ENCODE measurements at regions not wholly inside any gene's neighbourhood (a gene's known extent, or its start where the extent isn't known, plus 50 kb on each side); places are given as distances from the start of the nearest gene placed in this dataset.
"Not testable (repeated sequence)": the region's sequence is repeated elsewhere in the genome, so short reads cannot be mapped to it uniquely, and the experiment has no call there.

DNA sequence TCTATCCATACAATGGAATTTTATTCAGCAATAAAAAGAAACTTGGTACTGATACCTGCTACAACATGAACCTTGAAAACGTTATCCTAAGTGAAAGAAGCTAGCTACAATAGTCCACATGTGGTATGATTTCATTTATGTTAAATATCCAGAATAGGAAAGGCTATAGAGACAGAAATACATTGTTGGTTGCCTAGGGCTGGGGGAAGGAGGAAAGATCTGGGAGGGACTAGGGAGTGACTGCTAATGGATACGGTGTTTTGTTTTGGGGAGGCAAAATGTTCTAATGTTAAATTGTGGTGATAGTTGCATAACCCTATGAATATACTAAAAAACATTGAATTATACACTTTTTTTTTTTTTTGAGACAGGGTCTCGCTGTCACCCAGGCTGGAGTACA, 141.1 kb upstream of the ARX start:
- no peak for DNase-seq
- ATAC-seq (ENCODE audit: poor library complexity) = no peak
- intact Hi-C loops (cut with DNase I) = no loop called here

GRCh38 chrX:25156323-25156722, 140.6 kb upstream of the ARX start:
- DNase-seq (no peak), ATAC-seq (ENCODE audit: poor library complexity) (no peak)
- intact Hi-C loops (cut with DNase I) = no loop called here

- intact Hi-C loops (cut with DNase I) = no loop called here
- DNase-seq (no peak), ATAC-seq (ENCODE audit: poor library complexity) (no peak)
These were observed 138.4 kb upstream of the ARX start for GRCh38 chrX:25154168-25154567.

GRCh38 chrX:25151749-25152148, 136.0 kb upstream of the ARX start:
- DNase-seq (no peak), ATAC-seq (ENCODE audit: poor library complexity) (no peak)
- intact Hi-C loops (cut with DNase I) = no loop called here

DNA sequence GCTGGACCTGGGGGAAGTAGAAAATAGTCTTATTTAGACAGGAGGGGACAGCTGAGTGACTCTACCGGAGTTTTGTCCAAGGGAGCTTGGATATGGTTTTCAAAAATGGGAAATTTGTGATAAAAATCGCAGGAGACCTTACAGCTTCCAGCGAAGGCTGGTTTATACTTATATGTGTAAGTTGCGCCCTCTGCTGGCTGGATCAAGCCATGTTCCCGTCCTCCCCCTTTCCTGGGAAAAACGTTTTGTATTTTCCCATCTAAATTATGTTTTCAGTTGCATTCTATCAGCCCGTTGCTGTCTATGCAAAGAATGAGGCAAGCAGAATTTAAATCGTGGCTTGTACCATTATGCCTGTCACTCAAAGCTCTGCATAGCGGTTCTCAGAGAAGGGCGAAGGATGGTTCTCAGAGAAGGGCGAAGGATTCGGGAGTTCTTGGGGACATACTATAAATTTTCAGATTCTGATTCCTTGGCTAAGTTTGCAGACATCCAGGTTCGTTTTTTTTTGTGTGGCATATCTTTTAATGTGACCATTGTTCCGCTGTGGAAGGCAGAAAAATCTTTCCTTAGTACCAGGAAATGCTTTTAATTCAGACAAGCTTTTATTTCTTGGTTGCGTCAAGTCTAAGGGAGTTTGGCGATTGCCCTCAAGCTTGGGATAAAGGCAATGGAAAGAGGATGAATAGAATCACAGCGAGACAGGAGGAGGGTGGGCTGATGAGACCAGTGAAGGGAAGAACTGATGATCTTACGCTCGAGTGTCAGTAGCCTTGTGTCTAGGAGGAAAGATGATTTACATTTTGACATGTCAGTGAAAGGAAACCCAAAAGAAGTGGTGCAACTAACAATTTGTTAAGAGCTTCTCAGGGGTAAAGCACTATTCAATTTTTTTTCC, 128.5 kb upstream of the ARX start:
- intact Hi-C loops (cut with DNase I) = loop anchor here (10.0 kb wide), 1 partner anchor 299 kb away; no protein-coding TSS in a partner anchor
- DNase-seq = peak; percentile 64
- ATAC-seq (ENCODE audit: poor library complexity) = peak; percentile 53

GRCh38 chrX:25143596-25143995, 127.8 kb upstream of the ARX start:
- DNase-seq (no peak), ATAC-seq (ENCODE audit: poor library complexity) (no peak)
- intact Hi-C loops (cut with DNase I) = loop anchor here (10.0 kb wide), 1 partner anchor 299 kb away; no protein-coding TSS in a partner anchor

GRCh38 chrX:25141684-25142083, 125.9 kb upstream of the ARX start:
- DNase-seq (no peak), ATAC-seq (ENCODE audit: poor library complexity) (no peak)
- intact Hi-C loops (cut with DNase I) = loop anchor here (10.0 kb wide), 1 partner anchor 297 kb away; no protein-coding TSS in a partner anchor

- no peak for DNase-seq
- no peak for ATAC-seq (ENCODE audit: poor library complexity)
- intact Hi-C loops (cut with DNase I) = no loop called here
These were observed 115.3 kb upstream of the ARX start for GRCh38 chrX:25131055-25131454.

DNA sequence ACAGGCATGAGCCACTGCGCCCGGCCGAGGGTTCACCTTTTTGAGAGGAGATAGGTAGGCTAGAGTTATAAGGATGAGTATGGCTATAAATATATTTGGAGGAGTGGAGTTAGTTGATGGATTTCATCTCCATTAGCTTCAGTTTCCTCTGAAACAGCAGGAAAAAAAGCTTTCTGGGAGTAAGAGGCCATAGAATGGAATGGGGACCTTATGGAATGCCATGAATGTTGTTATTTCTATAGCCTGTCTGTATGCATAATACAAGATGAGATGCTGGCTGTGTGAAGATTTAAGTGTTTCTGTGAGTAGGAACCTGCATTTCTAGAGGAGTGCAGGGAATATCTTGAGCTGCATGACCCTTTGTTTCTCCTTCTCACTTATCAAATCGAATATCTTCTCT, 114.9 kb upstream of the ARX start:
- intact Hi-C loops (cut with DNase I) = no loop called here
- ATAC-seq (ENCODE audit: poor library complexity) (no peak), DNase-seq (no peak)

- ATAC-seq (ENCODE audit: poor library complexity) = no peak
- no peak for DNase-seq
- intact Hi-C loops (cut with DNase I) = no loop called here
These were observed 109.7 kb upstream of the ARX start for GRCh38 chrX:25125483-25125882.

DNA sequence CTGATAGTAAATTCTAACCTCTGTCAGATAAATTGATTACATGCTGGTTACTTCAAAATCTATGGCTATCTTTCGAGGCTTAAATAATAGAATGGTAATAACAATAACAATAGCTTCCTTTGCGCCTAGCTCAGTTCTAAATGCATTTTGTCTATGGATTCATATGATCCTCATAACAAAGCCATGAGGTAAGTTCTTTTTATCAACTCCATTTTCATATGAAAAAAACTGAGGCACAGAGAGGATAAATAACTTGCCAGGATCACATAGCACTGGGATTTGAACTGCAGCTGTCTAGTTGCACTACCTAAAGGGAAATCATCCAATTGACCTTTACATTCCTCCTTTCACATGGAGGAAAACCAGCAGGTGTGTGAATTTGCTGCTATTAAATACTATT, 108.6 kb upstream of the ARX start:
- no peak for ATAC-seq (ENCODE audit: poor library complexity)
- DNase-seq = no peak
- intact Hi-C loops (cut with DNase I) = no loop called here

DNA sequence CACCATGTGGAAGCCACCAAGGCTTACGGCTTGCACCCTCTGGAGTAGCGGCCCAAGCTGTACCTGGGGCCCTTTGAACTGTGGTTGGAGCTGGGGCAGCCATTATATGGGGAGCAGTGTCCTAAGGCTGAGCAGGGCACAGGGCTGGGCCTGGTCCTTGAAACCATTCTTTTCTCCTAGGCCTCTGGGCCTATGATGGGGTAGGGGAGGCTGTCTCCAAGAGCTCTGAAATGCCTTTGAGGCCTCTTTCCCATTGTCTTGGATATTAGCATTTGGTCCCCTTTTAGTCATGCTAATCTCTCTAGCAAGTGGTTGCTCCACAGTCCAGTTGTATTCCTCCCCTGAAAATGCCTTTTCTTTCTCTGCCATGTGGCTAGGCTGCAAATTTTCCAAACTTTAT, 96.4 kb upstream of the ARX start:
- ATAC-seq (ENCODE audit: poor library complexity) (no peak), DNase-seq (no peak)
- intact Hi-C loops (cut with DNase I) = no loop called here

DNA sequence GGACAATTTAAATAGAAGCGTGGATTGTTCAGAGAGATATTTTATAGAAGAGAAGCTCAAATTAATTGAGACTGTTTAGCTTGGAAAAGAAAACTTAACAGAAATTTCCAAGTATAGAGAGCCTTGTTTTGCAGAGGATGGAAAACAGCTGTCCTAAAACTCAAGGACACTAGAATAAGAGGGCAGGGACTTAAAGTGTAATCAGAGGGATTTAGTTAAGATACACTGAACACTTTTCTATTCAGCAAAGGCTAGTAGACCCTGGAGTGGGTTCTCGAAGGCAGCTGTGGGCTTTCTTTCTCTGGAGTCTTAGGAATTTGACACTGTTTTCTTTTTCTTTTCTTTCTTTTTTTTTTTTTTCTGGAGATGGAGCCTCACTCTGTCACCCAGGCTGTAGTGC, 92.7 kb upstream of the ARX start:
- DNase-seq (no peak), ATAC-seq (ENCODE audit: poor library complexity) (no peak)
- intact Hi-C loops (cut with DNase I) = no loop called here

- intact Hi-C loops (cut with DNase I) = no loop called here
- DNase-seq = no peak
- no peak for ATAC-seq (ENCODE audit: poor library complexity)
These were observed 89.5 kb upstream of the ARX start for GRCh38 chrX:25105221-25105620.

- intact Hi-C loops (cut with DNase I) = no loop called here
These were observed 80.8 kb upstream of the ARX start for GRCh38 chrX:25096522-25097045.

GRCh38 chrX:25091152-25091551, 75.4 kb upstream of the ARX start:
- DNase-seq; intact Hi-C loops (cut with DNase I); ATAC-seq (ENCODE audit: poor library complexity): not testable (repeated sequence)

More at GRCh38 chrX:25096522-25097045, 80.8 kb upstream of the ARX start:
- ATAC-seq (ENCODE audit: poor library complexity) = no peak
- no peak for DNase-seq

DNA sequence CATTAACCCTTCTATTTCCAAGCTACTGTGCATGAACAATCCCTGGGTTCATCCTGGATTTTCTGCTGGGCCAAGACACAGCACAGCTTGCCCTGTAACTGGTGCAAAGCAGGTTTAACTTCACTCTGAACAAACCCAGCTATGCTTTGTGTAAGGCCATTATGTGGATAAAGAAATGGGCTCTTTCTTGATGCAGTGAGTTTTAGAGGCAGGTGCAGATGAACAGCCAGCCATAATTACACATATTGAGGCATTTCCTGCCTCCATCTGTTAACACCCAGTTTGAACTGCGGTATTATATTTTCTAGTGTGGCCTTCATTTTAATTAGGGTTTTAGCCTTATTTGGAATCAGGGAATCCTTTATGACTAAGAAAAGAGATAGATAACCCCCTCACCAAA, 68.7 kb upstream of the ARX start:
- intact Hi-C loops (cut with DNase I) = no loop called here
- ATAC-seq (ENCODE audit: poor library complexity) (no peak), DNase-seq (no peak)

DNA sequence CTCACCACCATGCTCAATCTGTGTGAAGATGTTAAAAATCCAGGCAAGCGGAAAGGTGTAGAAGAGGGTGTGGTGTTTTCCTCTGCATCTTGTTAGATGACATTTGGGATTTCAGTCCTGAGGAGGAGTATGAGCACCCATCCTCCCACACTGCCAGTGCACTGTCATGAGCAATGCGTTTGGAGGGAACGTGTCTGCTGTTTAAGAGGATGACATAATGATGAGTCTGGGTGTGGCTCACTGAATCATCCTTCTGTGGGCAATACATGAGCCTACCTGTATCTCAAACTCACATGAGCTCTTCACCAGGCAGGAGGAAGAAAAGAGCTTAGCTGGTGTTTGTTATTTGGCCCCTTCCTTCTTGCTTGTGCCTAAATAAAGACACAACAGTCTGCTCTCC, 67.9 kb upstream of the ARX start:
- ATAC-seq (ENCODE audit: poor library complexity) (no peak), DNase-seq (no peak)
- intact Hi-C loops (cut with DNase I) = no loop called here

GRCh38 chrX:25079020-25079419, 63.3 kb upstream of the ARX start:
- no peak for ATAC-seq (ENCODE audit: poor library complexity)
- intact Hi-C loops (cut with DNase I) = no loop called here
- DNase-seq = no peak

DNA sequence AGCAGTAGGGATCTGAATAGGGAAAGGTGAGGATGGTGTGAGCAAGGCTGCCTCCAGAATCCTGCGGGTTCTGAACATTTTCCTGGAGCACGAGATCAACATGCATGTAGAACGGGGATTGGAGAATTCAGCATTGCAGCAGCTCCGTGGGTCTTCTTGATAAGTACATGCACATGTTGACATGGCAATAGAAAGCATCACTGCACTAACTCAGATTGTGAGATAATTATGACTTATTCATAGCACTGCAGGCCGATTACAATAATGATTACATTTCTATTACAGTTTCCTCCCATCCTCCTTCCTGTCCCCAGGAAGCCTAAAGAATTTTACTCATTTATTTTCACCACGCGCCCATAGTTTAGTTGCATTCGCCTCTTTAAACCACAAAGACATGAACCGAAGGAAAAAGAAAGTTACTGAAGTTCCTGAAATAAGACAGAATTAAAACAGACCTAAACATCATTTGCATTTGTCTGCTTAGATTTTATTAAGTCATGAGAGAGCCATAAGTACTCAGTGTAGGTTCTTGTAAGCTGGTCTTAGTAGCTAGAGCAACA, 61.3 kb upstream of the ARX start:
- intact Hi-C loops (cut with DNase I) = no loop called here
- ATAC-seq (ENCODE audit: poor library complexity) = no peak
- DNase-seq = no peak
